A549 (cell line): ENCODE measurements at regions not wholly inside any gene's neighbourhood (a gene's known extent, or its start where the extent isn't known, plus 50 kb on each side); places are given as distances from the start of the nearest gene placed in this dataset.

Experiments used
- ATAC-seq, 2 experiments: fragments of 200-7000 bp in 1 of 2; fragments of >200 bp in 1 of 2; cut with Nextera tagmentation in 1 of 2; cut with Tn5 transposase in 1 of 2; 3 replicates each; pipeline versions ENCODE4 v1.8.0 to v1.9.1; 2018 to 2020; ENCODE audit warnings: mild to moderate bottlenecking in 1 of 2, moderate library complexity in 1 of 2
- CTCF ChIA-PET: fragments of 300-600 bp; sonication (Branson Sonifier 250); formaldehyde crosslinking; extraction: SDS; loops from one replicate; lab custom pipeline; 2021; ENCODE audit warnings: antibody characterized with exemption, inconsistent platforms; lab: Yijun Ruan, JAX
- POLR2A ChIA-PET: fragments of 350-600 bp; formaldehyde crosslinking; extraction: SDS; loops from one replicate; lab custom pipeline; 2021; ENCODE audit warnings: antibody characterized with exemption, inconsistent platforms; lab: Yijun Ruan, JAX
- DNase-seq, 2 experiments: peaks; one replicate each; pipeline versions ENCODE4 v3.0.0 to v3.0.0-alpha.2; 2011 to 2016; ENCODE audit warnings: low read depth in 1 of 2, low spot score in 1 of 2
- FAIRE-seq: peaks from 2 replicates; lab custom pipeline; 2011; peaks lifted over from hg19 to GRCh38; lab: Jason Lieb, UNC
- H3K27ac ChIP-seq, 2 experiments: fragments of >200 bp; sonication (Bioruptor Twin); formaldehyde crosslinking; 3 replicates each; pipeline ENCODE4 v1.5.1; 2016 to 2017
- H3K4me1 ChIP-seq: fragments of >200 bp; sonication (Bioruptor Twin); formaldehyde crosslinking; 3 replicates; pipeline ENCODE4 v1.6.1; 2016
- H3K4me2 ChIP-seq: fragments of >200 bp; sonication (Bioruptor Twin); formaldehyde crosslinking; 3 replicates; pipeline ENCODE4 v1.6.1; 2016
- H3K4me3 ChIP-seq: fragments of >200 bp; sonication (Bioruptor Twin); formaldehyde crosslinking; 3 replicates; pipeline ENCODE4 v1.5.1; 2016
- H3K9me3 ChIP-seq: fragments of >200 bp; sonication (Bioruptor Twin); formaldehyde crosslinking; 3 replicates; pipeline ENCODE4 v1.6.1; 2016
- ATOH8 ChIP-seq: fragments of 250-450 bp; sonication (Bioruptor Pico); IDR thresholded peaks from 2 replicates; pipeline ENCODE4 v1.5.0; 2020; ENCODE audit warnings: low read depth, mild to moderate bottlenecking, moderate library complexity
- BHLHE40 ChIP-seq: IDR thresholded peaks from 2 replicates; pipeline ENCODE4 v1.6.1; 2012; ENCODE audit warnings: low read depth, low read length, inconsistent platforms
- CEBPB ChIP-seq, 2 experiments: fragments of >200 bp in 1 of 2; sonication (Bioruptor Twin) in 1 of 2; formaldehyde crosslinking in 1 of 2; IDR thresholded peaks; 2 replicates each; pipeline ENCODE4 v1.6.1; 2012 to 2016
- CHD4 ChIP-seq: fragments of 200-600 bp; sonication (generic); IDR thresholded peaks from 2 replicates; pipeline ENCODE4 v1.6.1; 2016; ENCODE audit warnings: antibody characterized with exemption, mild to moderate bottlenecking, borderline replicate concordance
- CTCF ChIP-seq: fragments of >200 bp; sonication (Bioruptor Twin); formaldehyde crosslinking; IDR thresholded peaks from 3 replicates; pipeline ENCODE4 v1.5.1; 2016
- E2F6 ChIP-seq: IDR thresholded peaks from 2 replicates; pipeline ENCODE4 v1.6.1; 2012; ENCODE audit warnings: low read depth, borderline replicate concordance
- EP300 ChIP-seq, 2 experiments: fragments of >200 bp; sonication (Bioruptor Twin); formaldehyde crosslinking; IDR thresholded peaks; 2 replicates in 1 of 2; 3 replicates in 1 of 2; pipeline ENCODE4 v1.6.1; 2016 to 2017
- ESRRA ChIP-seq: fragments of 150-350 bp; IDR thresholded peaks from 2 replicates; pipeline ENCODE4 v1.6.1; 2014; ENCODE audit warnings: mild to moderate bottlenecking, low read length, borderline replicate concordance
- FOSB ChIP-seq: fragments of 250-450 bp; sonication (Bioruptor Pico); IDR thresholded peaks from 2 replicates; pipeline ENCODE4 v1.5.0; 2020; ENCODE audit warnings: mild to moderate bottlenecking, moderate library complexity
- GATA3 ChIP-seq: IDR thresholded peaks from 2 replicates; pipeline ENCODE4 v1.6.1; 2012; ENCODE audit warnings: borderline replicate concordance
- HDAC2 ChIP-seq: fragments of 200-600 bp; sonication (generic); IDR thresholded peaks from 2 replicates; pipeline ENCODE4 v1.6.1; 2016
- HES2 ChIP-seq: fragments of >200 bp; sonication (Bioruptor Twin); formaldehyde crosslinking; IDR thresholded peaks from 2 replicates; pipeline ENCODE4 v1.6.1; 2016
- HEYL ChIP-seq: fragments of 250-450 bp; sonication (Bioruptor Pico); IDR thresholded peaks from 2 replicates; pipeline ENCODE4 v1.8.0; 2021; ENCODE audit warnings: mild to moderate bottlenecking, moderate library complexity
- MAX ChIP-seq: IDR thresholded peaks from 2 replicates; pipeline ENCODE4 v1.6.1; 2012
- MAZ ChIP-seq: fragments of 150-350 bp; IDR thresholded peaks from 2 replicates; pipeline ENCODE4 v1.6.1; 2014; ENCODE audit warnings: antibody characterized with exemption, low read depth, low read length, borderline replicate concordance
- NFE2L2 ChIP-seq: fragments of 150-350 bp; conservative IDR thresholded peaks from 2 replicates; pipeline ENCODE4 v1.6.1; 2014; ENCODE audit warnings: low read length
- POLR2AphosphoS2 ChIP-seq: conservative IDR thresholded peaks from 2 replicates; pipeline ENCODE4 v1.6.1; 2012; ENCODE audit warnings: low read length, improper control_type of control experiment, inconsistent platforms
- RAD21 ChIP-seq, 2 experiments: fragments of >200 bp in 1 of 2; sonication (Bioruptor Twin) in 1 of 2; formaldehyde crosslinking in 1 of 2; IDR thresholded peaks in 1 of 2; conservative IDR thresholded peaks in 1 of 2; 2 replicates in 1 of 2; 3 replicates in 1 of 2; pipeline ENCODE4 v1.6.1; 2012 to 2018; ENCODE audit warnings: inconsistent platforms in 1 of 2
- RARB ChIP-seq: fragments of 250-450 bp; sonication (Bioruptor Pico); IDR thresholded peaks from 2 replicates; pipeline ENCODE4 v1.8.0; 2021; ENCODE audit warnings: mild to moderate bottlenecking, moderate library complexity
- RFX5 ChIP-seq: fragments of 450-650 bp; IDR thresholded peaks from 2 replicates; pipeline ENCODE4 v1.7.1; 2014; ENCODE audit warnings: antibody characterized with exemption, mild to moderate bottlenecking, moderate library complexity
- RNF2 ChIP-seq: fragments of 200-600 bp; sonication (generic); IDR thresholded peaks from 2 replicates; pipeline ENCODE4 v1.6.1; 2016; ENCODE audit warnings: low read depth, mild to moderate bottlenecking, antibody characterized with exemption, moderate library complexity, borderline replicate concordance
- SMC3 ChIP-seq: fragments of >200 bp; sonication (Bioruptor Twin); formaldehyde crosslinking; IDR thresholded peaks from 3 replicates; pipeline ENCODE4 v1.6.1; 2018; ENCODE audit warnings: inconsistent platforms
- SREBF2 ChIP-seq: fragments of 450-650 bp; IDR thresholded peaks from 2 replicates; pipeline ENCODE4 v1.6.1; 2014; ENCODE audit warnings: mild to moderate bottlenecking, moderate library complexity
- USF2 ChIP-seq: fragments of 450-650 bp; IDR thresholded peaks from 2 replicates; pipeline ENCODE4 v1.6.1; 2014; ENCODE audit warnings: antibody characterized with exemption
- ZFP36 ChIP-seq: fragments of 450-650 bp; IDR thresholded peaks from 2 replicates; pipeline ENCODE4 v1.6.1; 2014; ENCODE audit warnings: borderline replicate concordance; ENCODE audit not compliant: partially characterized antibody
- ZNF302 ChIP-seq: fragments of 250-450 bp; sonication (Bioruptor Pico); IDR thresholded peaks from 2 replicates; pipeline ENCODE4 v1.9.0; 2021; ENCODE audit warnings: inconsistent platforms, mild to moderate bottlenecking, moderate library complexity
- WGBS: methylation state at CpG from one replicate; pipeline ENCODE4 v1.1.6; 2017; ENCODE audit errors: missing lambda C conversion rate; 5-methylcytosine and 5-hydroxymethylcytosine counted together

- TF ChIP-seq RAD21 (conservative IDR thresholded peaks at IDR 0.05 in 1 of 2, IDR thresholded peaks at IDR 0.05 in 1 of 2), result no peak
- no peak for TF ChIP-seq POLR2AphosphoS2
- no peak for TF ChIP-seq CHD4
- 29% methylated on average over 1 of the region's 1 CpG for WGBS
- no peak for DNase-seq
- Histone ChIP-seq H3K4me2 (no peak overlapping the region), H3K9me3 (no peaks in the 10 kb centered on the region), H3K27ac (no peak overlapping the region), H3K4me1 (no peaks in the 10 kb centered on the region), H3K4me3 (no peak overlapping the region)
- ATAC-seq, result no peak
- ChIA-PET POLR2A (no interaction called here), CTCF (interaction anchor here (0.9 to 2.6 kb wide), 2 partner anchors 9 to 15 kb away, joined by 3 to 6 read pairs; no protein-coding TSS in a partner anchor)
- no peak for FAIRE-seq
Observed at GRCh38 chr11:11164334-11164690, 188.7 kb downstream of the CSNK2A3 start.

GRCh38 chr11:11163669-11164333 lies 189.2 kb downstream of the CSNK2A3 start:
- TF ChIP-seq HES2 (no peak), HEYL (CRISPR knock-in tag) (no peak), GATA3 (no peak), USF2 (no peak)
- Histone ChIP-seq H3K4me2 (no peak overlapping the region), H3K4me3 (no peak overlapping the region), H3K27ac (no peak overlapping the region), H3K9me3 (no peaks in the 10 kb centered on the region), H3K4me1 (no peaks in the 10 kb centered on the region)
- CTCF ChIA-PET, result interaction anchor here (1.5 to 2.6 kb wide), 2 partner anchors 10 to 15 kb away, joined by 4 to 6 read pairs; no protein-coding TSS in a partner anchor
- DNase-seq, result no peak
- 15% methylated on average over 4 of the region's 4 CpGs for WGBS
- FAIRE-seq, result no peak
- no peak for ATAC-seq
- POLR2A ChIA-PET, result no interaction called here

- ChIA-PET CTCF (interaction anchor here (1.5 to 2.6 kb wide), 2 partner anchors 10 to 14 kb away, joined by 4 to 6 read pairs; no protein-coding TSS in a partner anchor), POLR2A (no interaction called here)
- H3K27ac ChIP-seq, result no peak overlapping the region
- peak; percentile 90 to 95 for ATAC-seq
- DNase-seq, result peak; percentile 46 to 65
- no peak overlapping the region for H3K4me2 ChIP-seq
- no peaks in the 10 kb centered on the region for H3K4me1 ChIP-seq
- no peak overlapping the region for H3K4me3 ChIP-seq
- FAIRE-seq, result no peak
- no peaks in the 10 kb centered on the region for H3K9me3 ChIP-seq
- no peak for TF ChIP-seq RFX5
- no peak for TF ChIP-seq ZFP36
- no peak for TF ChIP-seq RNF2
- TF ChIP-seq MAX, result peak; percentile 52
- no peak for TF ChIP-seq ZNF302 (CRISPR knock-in tag)
- no peak for TF ChIP-seq HES2
- TF ChIP-seq NFE2L2, result no peak
- TF ChIP-seq RARB (CRISPR knock-in tag), result no peak
- no peak for TF ChIP-seq SMC3
- TF ChIP-seq CTCF, result no peak
- no peak for TF ChIP-seq CEBPB (IDR thresholded peaks at IDR 0.05)
- TF ChIP-seq GATA3, result no peak
- no peak for TF ChIP-seq ESRRA
- no peak for TF ChIP-seq ATOH8 (CRISPR knock-in tag)
- no peak for TF ChIP-seq FOSB (CRISPR knock-in tag)
- no peak for TF ChIP-seq MAZ
- no peak for TF ChIP-seq SREBF2
- TF ChIP-seq EP300 (IDR thresholded peaks at IDR 0.05), result no peak
- no peak for TF ChIP-seq RAD21 (conservative IDR thresholded peaks at IDR 0.05 in 1 of 2, IDR thresholded peaks at IDR 0.05 in 1 of 2)
- peak; percentile 14; the same call in 1 of the 2 replicates for TF ChIP-seq USF2
- TF ChIP-seq BHLHE40, result no peak
- no peak for TF ChIP-seq HDAC2
- peak; percentile 28; the same call in 1 of the 2 replicates for TF ChIP-seq E2F6
- WGBS, result 25% methylated on average over 5 of the region's 5 CpGs
Observed at GRCh38 chr11:11163236-11163635, 189.8 kb downstream of the CSNK2A3 start.
